HepG2 (cell line): ENCODE measurements at regions not wholly inside any gene's neighbourhood (a gene's known extent, or its start where the extent isn't known, plus 50 kb on each side); places are given as distances from the start of the nearest gene placed in this dataset.

Experiments
- ARID2 ChIP-seq: sonication (generic); formaldehyde crosslinking; IDR thresholded peaks from 2 replicates; pipeline ENCODE4 v1.8.1; 2022; ENCODE audit warnings: mild to moderate bottlenecking, missing genetic modification reagents, borderline replicate concordance
- ARNT2 ChIP-seq: sonication (generic); formaldehyde crosslinking; IDR thresholded peaks from 2 replicates; pipeline ENCODE4 v1.8.0; 2022; ENCODE audit warnings: mild to moderate bottlenecking, low read depth, missing genetic modification reagents, moderate library complexity
- CEBPB ChIP-seq: IDR thresholded peaks from 2 replicates; pipeline ENCODE4 v1.6.1; 2011; ENCODE audit warnings: low read depth, low read length, improper control_type of control experiment, borderline replicate concordance
- GFI1 ChIP-seq: sonication (generic); formaldehyde crosslinking; IDR thresholded peaks from 2 replicates; pipeline ENCODE4 v1.5.0; 2020; ENCODE audit warnings: missing genetic modification reagents, mild to moderate bottlenecking, borderline replicate concordance
- MAZ ChIP-seq, 2 experiments: sonication (generic) in 1 of 2; formaldehyde crosslinking in 1 of 2; IDR thresholded peaks; 2 replicates each; pipeline versions ENCODE4 v1.5.0 to v1.6.1; 2012 to 2020; ENCODE audit warnings: low read depth in 2 of 2, mild to moderate bottlenecking in 2 of 2, borderline replicate concordance in 1 of 2, improper control_type of control experiment in 1 of 2, low read length in 1 of 2, missing genetic modification reagents in 1 of 2, moderate library complexity in 1 of 2
- MYC ChIP-seq: sonication (generic); formaldehyde crosslinking; IDR thresholded peaks from 2 replicates; pipeline ENCODE4 v1.9.0; 2021; ENCODE audit warnings: missing genetic modification reagents, borderline replicate concordance
- NFE2L2 ChIP-seq: fragments of 150-350 bp; IDR thresholded peaks from 2 replicates; pipeline ENCODE4 v1.6.1; 2014; ENCODE audit warnings: low read length
- RFXANK ChIP-seq: IDR thresholded peaks from 2 replicates; pipeline ENCODE4 v1.6.1; 2016
- RNF2 ChIP-seq: fragments of 450-650 bp; conservative IDR thresholded peaks from 2 replicates; pipeline ENCODE4 v1.6.1; 2016; ENCODE audit warnings: low read depth
- SOX6 ChIP-seq, 2 experiments: fragments of 450-650 bp in 1 of 2; sonication (generic) in 1 of 2; formaldehyde crosslinking in 1 of 2; IDR thresholded peaks; 2 replicates each; pipeline versions ENCODE4 v1.4.0 to v1.6.1; 2017 to 2020; ENCODE audit warnings: antibody characterized with exemption in 1 of 2, mild to moderate bottlenecking in 1 of 2, missing genetic modification reagents in 1 of 2
- ZNF605 ChIP-seq: sonication (generic); formaldehyde crosslinking; IDR thresholded peaks from 2 replicates; pipeline ENCODE4 v1.8.0; 2022; ENCODE audit warnings: mild to moderate bottlenecking, missing genetic modification reagents
- ZNF709 ChIP-seq: sonication (generic); formaldehyde crosslinking; IDR thresholded peaks from 2 replicates; pipeline ENCODE4 v1.5.0; 2020; ENCODE audit warnings: mild to moderate bottlenecking, missing genetic modification reagents
- ZNF780A ChIP-seq: sonication (generic); formaldehyde crosslinking; IDR thresholded peaks from 2 replicates; pipeline ENCODE4 v1.8.0; 2022; ENCODE audit warnings: mild to moderate bottlenecking, missing genetic modification reagents, moderate library complexity
- TF ChIP-seq, protein P1 (sequence below), 2 experiments: sonication (generic) in 1 of 2; formaldehyde crosslinking in 1 of 2; IDR thresholded peaks; 2 replicates each; pipeline versions ENCODE4 v1.6.1 to v1.9.0; 2014 to 2022; ENCODE audit warnings: antibody characterized with exemption in 1 of 2, borderline replicate concordance in 1 of 2, inconsistent platforms in 1 of 2, low read depth in 1 of 2, missing genetic modification reagents in 1 of 2
- TF ChIP-seq, protein P2 (sequence below): sonication (generic); formaldehyde crosslinking; IDR thresholded peaks from 2 replicates; pipeline ENCODE4 v1.4.0; 2020; ENCODE audit warnings: missing genetic modification reagents; ENCODE audit errors: not compliant biosample characterization
- TF ChIP-seq, protein P3 (sequence below): IDR thresholded peaks from 2 replicates; pipeline ENCODE4 v1.6.1; 2016; ENCODE audit warnings: control low read depth
- TF ChIP-seq, protein P4 (sequence below): sonication (generic); formaldehyde crosslinking; IDR thresholded peaks from 2 replicates; pipeline ENCODE4 v1.4.0; 2020; ENCODE audit warnings: mild to moderate bottlenecking, missing genetic modification reagents

DNA sequence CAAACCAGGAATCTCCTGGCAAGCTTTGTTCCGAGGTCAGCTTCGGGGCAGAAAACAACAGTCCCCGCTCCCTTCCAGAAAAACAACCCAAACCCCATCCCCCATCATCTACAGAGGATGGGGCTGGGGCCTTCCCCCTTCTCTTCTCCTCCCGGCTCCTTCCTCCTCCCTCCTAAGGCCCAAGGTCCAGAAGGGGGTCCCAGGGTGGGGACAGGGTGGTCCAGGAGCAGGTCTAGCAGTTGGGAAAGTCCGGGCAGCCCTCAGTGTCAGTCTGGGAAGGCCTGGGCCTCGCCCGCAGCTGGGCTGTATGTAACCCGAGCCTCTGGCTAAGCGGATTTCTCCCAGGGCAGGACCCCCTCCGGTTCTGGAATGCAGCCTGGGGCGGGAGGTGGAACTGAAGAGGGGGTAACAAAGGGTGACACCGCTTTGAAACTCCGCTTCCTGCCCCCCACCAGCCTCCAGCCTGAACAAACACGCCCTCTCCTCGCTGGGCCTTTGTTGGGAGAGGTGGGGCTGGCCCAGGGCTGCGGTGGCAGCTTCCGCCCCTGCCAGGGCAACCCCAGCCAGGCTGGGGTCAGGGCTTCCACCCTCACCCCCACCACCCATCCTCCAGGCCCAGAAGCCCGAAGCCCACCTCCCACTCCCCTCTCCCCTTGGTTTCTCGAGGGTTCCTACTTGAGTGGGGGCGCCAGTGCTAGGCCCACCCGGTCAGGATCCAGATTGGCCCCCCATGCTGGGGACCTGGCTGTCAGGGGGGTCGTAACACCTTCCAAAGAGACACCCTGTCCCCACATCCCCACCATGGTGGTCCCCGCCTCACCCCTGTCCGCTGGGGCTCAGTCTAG lies 63.5 kb downstream of the C9orf50 start (continued):
- TF ChIP-seq, protein P1, sequence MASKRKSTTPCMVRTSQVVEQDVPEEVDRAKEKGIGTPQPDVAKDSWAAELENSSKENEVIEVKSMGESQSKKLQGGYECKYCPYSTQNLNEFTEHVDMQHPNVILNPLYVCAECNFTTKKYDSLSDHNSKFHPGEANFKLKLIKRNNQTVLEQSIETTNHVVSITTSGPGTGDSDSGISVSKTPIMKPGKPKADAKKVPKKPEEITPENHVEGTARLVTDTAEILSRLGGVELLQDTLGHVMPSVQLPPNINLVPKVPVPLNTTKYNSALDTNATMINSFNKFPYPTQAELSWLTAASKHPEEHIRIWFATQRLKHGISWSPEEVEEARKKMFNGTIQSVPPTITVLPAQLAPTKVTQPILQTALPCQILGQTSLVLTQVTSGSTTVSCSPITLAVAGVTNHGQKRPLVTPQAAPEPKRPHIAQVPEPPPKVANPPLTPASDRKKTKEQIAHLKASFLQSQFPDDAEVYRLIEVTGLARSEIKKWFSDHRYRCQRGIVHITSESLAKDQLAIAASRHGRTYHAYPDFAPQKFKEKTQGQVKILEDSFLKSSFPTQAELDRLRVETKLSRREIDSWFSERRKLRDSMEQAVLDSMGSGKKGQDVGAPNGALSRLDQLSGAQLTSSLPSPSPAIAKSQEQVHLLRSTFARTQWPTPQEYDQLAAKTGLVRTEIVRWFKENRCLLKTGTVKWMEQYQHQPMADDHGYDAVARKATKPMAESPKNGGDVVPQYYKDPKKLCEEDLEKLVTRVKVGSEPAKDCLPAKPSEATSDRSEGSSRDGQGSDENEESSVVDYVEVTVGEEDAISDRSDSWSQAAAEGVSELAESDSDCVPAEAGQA (IDR thresholded peaks at IDR 0.05; ENCODE audit: low read depth), result no peak; the same call in 1 of the 2 replicates
- TF ChIP-seq, protein P1 (CRISPR knock-in tag; IDR thresholded peaks at IDR 0.05; ENCODE audit: borderline replicate concordance), result no peak
- TF ChIP-seq, protein P2, sequence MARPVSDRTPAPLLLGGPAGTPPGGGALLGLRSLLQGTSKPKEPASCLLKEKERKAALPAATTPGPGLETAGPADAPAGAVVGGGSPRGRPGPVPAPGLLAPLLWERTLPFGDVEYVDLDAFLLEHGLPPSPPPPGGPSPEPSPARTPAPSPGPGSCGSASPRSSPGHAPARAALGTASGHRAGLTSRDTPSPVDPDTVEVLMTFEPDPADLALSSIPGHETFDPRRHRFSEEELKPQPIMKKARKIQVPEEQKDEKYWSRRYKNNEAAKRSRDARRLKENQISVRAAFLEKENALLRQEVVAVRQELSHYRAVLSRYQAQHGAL, result no peak
- TF ChIP-seq NFE2L2 (no peak), ZNF780A (CRISPR knock-in tag) (no peak), RFXANK (CRISPR knock-in tag) (no peak), GFI1 (CRISPR knock-in tag) (peak; percentile 88), MYC (CRISPR knock-in tag) (peak; percentile 91), CEBPB (no peak), ARNT2 (CRISPR knock-in tag) (peak; percentile 41; the same call in 1 of the 2 replicates), RNF2 (no peak), MAZ (IDR thresholded peaks at IDR 0.05; ENCODE audit: borderline replicate concordance, low read depth, low read length) (peak; percentile 96), MAZ (CRISPR knock-in tag; IDR thresholded peaks at IDR 0.05; ENCODE audit: low read depth) (peak; percentile 100), ZNF605 (peak; percentile 77; the same call in 1 of the 2 replicates), ARID2 (CRISPR knock-in tag) (peak; percentile 66; the same call in 1 of the 2 replicates), ZNF709 (CRISPR knock-in tag) (0 out of 2 replicates have a peak, but pooled peaks have one; percentile 67), SOX6 (IDR thresholded peaks at IDR 0.05) (no peak), SOX6 (CRISPR knock-in tag; IDR thresholded peaks at IDR 0.05) (peak; percentile 100)
- TF ChIP-seq, protein P3, sequence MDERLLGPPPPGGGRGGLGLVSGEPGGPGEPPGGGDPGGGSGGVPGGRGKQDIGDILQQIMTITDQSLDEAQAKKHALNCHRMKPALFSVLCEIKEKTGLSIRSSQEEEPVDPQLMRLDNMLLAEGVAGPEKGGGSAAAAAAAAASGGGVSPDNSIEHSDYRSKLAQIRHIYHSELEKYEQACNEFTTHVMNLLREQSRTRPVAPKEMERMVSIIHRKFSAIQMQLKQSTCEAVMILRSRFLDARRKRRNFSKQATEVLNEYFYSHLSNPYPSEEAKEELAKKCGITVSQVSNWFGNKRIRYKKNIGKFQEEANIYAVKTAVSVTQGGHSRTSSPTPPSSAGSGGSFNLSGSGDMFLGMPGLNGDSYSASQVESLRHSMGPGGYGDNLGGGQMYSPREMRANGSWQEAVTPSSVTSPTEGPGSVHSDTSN (CRISPR knock-in tag), result peak; percentile 48; the same call in 1 of the 2 replicates
- TF ChIP-seq, protein P4, sequence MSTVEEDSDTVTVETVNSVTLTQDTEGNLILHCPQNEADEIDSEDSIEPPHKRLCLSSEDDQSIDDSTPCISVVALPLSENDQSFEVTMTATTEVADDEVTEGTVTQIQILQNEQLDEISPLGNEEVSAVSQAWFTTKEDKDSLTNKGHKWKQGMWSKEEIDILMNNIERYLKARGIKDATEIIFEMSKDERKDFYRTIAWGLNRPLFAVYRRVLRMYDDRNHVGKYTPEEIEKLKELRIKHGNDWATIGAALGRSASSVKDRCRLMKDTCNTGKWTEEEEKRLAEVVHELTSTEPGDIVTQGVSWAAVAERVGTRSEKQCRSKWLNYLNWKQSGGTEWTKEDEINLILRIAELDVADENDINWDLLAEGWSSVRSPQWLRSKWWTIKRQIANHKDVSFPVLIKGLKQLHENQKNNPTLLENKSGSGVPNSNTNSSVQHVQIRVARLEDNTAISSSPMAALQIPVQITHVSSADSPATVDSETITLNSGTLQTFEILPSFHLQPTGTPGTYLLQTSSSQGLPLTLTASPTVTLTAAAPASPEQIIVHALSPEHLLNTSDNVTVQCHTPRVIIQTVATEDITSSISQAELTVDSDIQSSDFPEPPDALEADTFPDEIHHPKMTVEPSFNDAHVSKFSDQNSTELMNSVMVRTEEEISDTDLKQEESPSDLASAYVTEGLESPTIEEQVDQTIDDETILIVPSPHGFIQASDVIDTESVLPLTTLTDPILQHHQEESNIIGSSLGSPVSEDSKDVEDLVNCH (CRISPR knock-in tag), result no peak
